ENCODE measurements at regions not wholly inside any gene's neighbourhood (a gene's known extent, or its start where the extent isn't known, plus 50 kb on each side); places are given as distances from the start of the nearest gene placed in this dataset.
A peak's percentile ranks its signal among the peaks of the same experiment; 100 is the strongest.
"Not testable (repeated sequence)": the region's sequence is repeated elsewhere in the genome, so short reads cannot be mapped to it uniquely, and the experiment has no call there.

DNA sequence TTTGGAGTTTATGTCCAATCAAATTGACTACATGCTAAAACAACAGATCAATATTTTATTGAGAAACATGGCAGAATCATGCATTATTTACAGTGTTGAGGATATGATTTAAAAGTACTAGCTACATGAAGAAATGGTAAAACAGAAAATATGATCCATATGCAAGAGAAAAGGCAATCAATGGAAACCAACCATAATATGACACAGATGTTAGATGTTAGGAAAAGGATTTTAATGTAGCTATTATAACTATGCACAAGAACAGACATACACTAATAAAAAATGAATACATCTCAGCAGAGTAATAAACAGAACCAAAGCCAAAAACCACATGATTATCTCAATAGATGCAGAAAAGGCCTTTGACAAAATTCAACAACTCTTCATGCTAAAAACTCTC, 166.2 kb upstream of the CACNA2D1 start:
- DNase-seq: no peak
- Histone ChIP-seq H3K27ac (no peak overlapping the region), H3K9me3 (no peaks in the 10 kb centered on the region), H3K4me1 (no peaks in the 10 kb centered on the region), H3K27me3 (no peaks in the 10 kb centered on the region), H3K36me3 (no peaks in the 10 kb centered on the region), H3K4me3 (no peak overlapping the region)
- TF ChIP-seq, protein P1, sequence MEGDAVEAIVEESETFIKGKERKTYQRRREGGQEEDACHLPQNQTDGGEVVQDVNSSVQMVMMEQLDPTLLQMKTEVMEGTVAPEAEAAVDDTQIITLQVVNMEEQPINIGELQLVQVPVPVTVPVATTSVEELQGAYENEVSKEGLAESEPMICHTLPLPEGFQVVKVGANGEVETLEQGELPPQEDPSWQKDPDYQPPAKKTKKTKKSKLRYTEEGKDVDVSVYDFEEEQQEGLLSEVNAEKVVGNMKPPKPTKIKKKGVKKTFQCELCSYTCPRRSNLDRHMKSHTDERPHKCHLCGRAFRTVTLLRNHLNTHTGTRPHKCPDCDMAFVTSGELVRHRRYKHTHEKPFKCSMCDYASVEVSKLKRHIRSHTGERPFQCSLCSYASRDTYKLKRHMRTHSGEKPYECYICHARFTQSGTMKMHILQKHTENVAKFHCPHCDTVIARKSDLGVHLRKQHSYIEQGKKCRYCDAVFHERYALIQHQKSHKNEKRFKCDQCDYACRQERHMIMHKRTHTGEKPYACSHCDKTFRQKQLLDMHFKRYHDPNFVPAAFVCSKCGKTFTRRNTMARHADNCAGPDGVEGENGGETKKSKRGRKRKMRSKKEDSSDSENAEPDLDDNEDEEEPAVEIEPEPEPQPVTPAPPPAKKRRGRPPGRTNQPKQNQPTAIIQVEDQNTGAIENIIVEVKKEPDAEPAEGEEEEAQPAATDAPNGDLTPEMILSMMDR (IDR thresholded peaks at IDR 0.05): no peak
- TF ChIP-seq POLR2A (IDR thresholded peaks at IDR 0.05): no peak

DNA sequence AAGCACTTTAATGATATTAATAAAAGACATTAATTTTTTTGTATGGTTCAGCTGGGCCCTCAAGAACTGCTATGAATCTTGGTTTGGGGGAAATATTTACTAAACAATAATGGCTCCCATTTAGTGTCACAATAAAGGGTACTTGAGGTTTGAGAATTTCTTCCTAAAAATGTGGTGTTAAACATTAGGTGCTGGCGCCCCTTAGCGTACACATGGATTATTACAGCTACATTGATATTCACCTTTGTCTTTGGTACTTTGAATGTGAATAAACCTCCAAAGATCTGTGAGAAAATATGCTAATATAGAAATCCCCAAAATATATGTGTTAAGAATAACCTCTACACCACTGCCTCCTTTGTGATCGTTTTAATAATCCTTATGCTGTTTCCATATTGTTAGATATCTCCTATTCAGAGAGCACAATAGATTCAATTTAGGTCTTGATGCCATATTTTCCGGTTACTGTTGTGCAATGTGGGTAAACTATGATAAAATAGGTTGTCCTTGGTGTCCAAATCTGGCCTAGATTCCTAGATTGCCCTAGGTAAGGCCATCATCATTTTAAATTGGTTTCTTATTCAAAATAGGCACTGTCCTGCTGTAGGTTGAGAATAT, 161.8 kb upstream of the CACNA2D1 start:
- H3K4me3 ChIP-seq: no peak overlapping the region
- no peaks in the 10 kb centered on the region for H3K9me3 ChIP-seq
- no peak for TF ChIP-seq POLR2A (IDR thresholded peaks at IDR 0.05)
- TF ChIP-seq, protein P1 (IDR thresholded peaks at IDR 0.05): peak in 5 of 6 experiments; percentile 46 to 71 (median 60)
- peak in 1 of 3 donors; percentile 61 for DNase-seq
- H3K4me1 ChIP-seq: no peaks in the 10 kb centered on the region
- no peaks in the 10 kb centered on the region for H3K36me3 ChIP-seq
- no peak overlapping the region for H3K27ac ChIP-seq
- no peaks in the 10 kb centered on the region for H3K27me3 ChIP-seq

DNA sequence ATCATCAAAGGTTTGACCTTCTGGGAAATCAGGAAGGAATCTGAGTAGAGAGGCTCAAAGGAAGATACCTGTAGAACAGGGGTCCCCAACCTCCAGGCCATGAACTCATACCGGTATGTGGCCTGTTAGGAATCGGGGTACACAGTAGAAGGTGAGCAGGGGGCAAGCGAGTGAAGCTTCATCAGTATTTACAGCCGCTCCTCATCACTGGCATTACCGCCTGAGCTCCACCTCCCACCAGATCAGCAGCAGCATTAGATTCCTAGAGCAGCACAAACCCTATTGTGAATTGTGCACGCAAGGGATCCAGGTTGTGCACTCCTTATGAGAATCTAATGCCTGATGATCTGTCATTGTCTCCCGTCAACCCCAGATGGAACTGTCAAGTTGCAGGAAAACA, 158.5 kb upstream of the CACNA2D1 start:
- no peaks in the 10 kb centered on the region for H3K9me3 ChIP-seq
- TF ChIP-seq POLR2A (IDR thresholded peaks at IDR 0.05): no peak
- TF ChIP-seq, protein P1 (IDR thresholded peaks at IDR 0.05): no peak
- H3K4me1 ChIP-seq: no peaks in the 10 kb centered on the region
- DNase-seq: no peak
- no peaks in the 10 kb centered on the region for H3K27me3 ChIP-seq
- no peak overlapping the region for H3K27ac ChIP-seq
- no peak overlapping the region for H3K4me3 ChIP-seq
- H3K36me3 ChIP-seq: no peaks in the 10 kb centered on the region

DNA sequence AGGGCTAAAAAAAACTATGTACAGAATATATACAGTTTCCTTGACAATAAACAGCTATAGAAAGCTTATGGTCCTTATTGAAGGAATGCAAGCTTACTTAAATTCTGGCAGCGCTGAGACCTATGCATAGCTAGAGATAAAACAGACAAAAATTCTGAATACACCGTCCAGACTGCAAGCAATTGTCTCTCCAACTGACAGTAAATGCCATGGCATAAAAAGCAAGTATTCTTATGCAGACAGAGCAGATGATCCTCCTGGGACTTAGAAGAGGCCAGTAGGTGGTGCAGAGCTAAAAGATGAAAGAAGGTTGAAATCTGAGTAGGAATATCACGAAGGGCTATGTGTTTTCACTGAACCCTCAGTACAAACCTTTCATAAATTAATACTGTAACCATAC, 157.0 kb upstream of the CACNA2D1 start:
- Histone ChIP-seq H3K27ac (no peak overlapping the region), H3K27me3 (no peaks in the 10 kb centered on the region), H3K4me3 (no peak overlapping the region), H3K9me3 (no peaks in the 10 kb centered on the region), H3K4me1 (no peaks in the 10 kb centered on the region), H3K36me3 (no peaks in the 10 kb centered on the region)
- no peak for DNase-seq
- TF ChIP-seq, protein P1 (IDR thresholded peaks at IDR 0.05): no peak
- TF ChIP-seq POLR2A (IDR thresholded peaks at IDR 0.05): no peak

DNA sequence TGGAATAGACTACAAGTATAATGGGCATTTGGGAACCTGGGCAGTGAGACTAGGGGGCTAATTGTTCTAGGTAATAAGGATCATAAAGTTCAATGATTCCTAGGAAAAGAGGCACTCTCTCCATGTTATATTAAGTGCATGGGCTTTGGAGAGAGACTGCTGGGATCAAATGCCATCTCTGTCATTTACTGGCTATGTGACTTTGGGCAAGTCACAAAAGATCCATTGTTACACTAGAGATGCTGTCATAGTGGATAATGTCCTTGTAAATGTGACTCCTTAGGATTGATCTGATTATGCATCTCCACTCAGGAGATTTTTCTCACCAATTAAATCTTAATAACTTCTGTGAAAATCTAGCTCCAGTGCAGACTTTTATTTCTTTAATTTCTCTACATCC, 156.3 kb upstream of the CACNA2D1 start:
- Histone ChIP-seq H3K27ac (no peak overlapping the region), H3K9me3 (no peaks in the 10 kb centered on the region), H3K4me3 (no peak overlapping the region), H3K36me3 (no peaks in the 10 kb centered on the region), H3K27me3 (no peaks in the 10 kb centered on the region), H3K4me1 (no peaks in the 10 kb centered on the region)
- TF ChIP-seq POLR2A (IDR thresholded peaks at IDR 0.05): no peak
- no peak for DNase-seq

DNA sequence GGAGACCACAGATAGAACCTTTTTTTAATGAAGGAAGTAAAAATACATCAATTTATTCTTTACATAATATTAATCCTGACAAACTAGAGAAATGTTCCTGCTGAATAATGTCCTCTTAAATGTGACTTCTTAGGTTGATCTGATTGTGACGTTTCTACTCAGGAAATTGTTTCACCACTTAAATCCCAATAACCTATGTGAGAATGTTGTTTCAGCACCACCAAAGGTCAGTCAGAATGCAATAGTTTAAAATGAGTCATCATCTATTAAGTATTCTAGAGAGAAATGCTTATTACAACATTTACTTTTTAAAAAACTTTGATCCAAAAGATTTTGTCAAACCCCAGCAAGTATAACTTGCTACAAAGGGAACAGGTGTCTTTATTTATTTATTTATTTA, 155.4 kb upstream of the CACNA2D1 start:
- H3K4me3 ChIP-seq: no peak overlapping the region
- DNase-seq: no peak
- H3K27ac ChIP-seq: no peak overlapping the region

DNA sequence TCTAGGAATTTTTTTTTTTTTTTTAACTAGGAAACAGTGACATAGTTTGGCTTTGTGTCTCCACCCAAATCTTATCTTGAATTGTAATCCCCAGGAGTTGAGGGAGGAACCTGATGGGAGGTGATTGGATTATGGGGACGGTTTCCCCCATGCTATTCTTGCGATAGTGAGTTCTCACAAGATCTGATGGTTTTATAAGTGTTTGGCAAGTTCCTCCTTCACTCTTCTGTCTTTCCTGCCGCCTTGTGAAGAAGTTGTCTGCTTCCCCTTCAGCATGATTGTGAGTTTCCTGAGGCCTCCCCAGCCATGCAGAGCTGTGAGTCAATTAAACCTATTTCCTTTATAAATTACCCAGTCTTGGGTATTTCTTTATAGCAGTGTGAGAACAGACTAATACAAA, 152.2 kb upstream of the CACNA2D1 start:
- not testable (repeated sequence) for H3K4me3 ChIP-seq, H3K4me1 ChIP-seq, H3K9me3 ChIP-seq, H3K27ac ChIP-seq, H3K36me3 ChIP-seq, DNase-seq, H3K27me3 ChIP-seq

More for the DNA sequence above, 155.4 kb upstream of the CACNA2D1 start:
- no peaks in the 10 kb centered on the region for H3K27me3 ChIP-seq
- no peaks in the 10 kb centered on the region for H3K4me1 ChIP-seq
- H3K9me3 ChIP-seq: no peaks in the 10 kb centered on the region
- TF ChIP-seq, protein P1 (IDR thresholded peaks at IDR 0.05): no peak
- TF ChIP-seq POLR2A (IDR thresholded peaks at IDR 0.05): no peak
- H3K36me3 ChIP-seq: no peaks in the 10 kb centered on the region

Measured in Peyer's patch (tissue), 4 donors.